ENCODE measurements at regions not wholly inside any gene's neighbourhood (a gene's known extent, or its start where the extent isn't known, plus 50 kb on each side); places are given as distances from the start of the nearest gene placed in this dataset.
"Not testable (repeated sequence)": the region's sequence is repeated elsewhere in the genome, so short reads cannot be mapped to it uniquely, and the experiment has no call there.

DNA sequence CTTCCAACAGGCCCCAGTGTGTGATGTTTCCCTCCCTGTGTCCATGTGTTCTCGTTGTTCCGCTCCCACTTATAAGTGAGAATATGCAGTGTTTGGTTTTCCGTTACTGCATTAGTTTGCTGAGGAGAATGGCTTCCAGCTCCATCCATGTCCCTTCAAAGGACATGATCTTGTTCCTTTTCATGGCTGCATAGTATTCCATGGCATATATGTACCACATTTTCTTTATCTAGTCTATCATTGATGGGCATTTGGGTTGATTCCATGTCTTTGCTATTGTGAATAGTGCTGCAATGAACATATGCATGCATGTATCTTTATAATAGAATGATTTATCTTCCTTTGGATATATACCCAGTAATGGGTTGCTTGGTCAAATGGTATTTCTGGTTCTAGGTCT lies 109.5 kb upstream of the PELI2 start:
- TF ChIP-seq, protein P1, sequence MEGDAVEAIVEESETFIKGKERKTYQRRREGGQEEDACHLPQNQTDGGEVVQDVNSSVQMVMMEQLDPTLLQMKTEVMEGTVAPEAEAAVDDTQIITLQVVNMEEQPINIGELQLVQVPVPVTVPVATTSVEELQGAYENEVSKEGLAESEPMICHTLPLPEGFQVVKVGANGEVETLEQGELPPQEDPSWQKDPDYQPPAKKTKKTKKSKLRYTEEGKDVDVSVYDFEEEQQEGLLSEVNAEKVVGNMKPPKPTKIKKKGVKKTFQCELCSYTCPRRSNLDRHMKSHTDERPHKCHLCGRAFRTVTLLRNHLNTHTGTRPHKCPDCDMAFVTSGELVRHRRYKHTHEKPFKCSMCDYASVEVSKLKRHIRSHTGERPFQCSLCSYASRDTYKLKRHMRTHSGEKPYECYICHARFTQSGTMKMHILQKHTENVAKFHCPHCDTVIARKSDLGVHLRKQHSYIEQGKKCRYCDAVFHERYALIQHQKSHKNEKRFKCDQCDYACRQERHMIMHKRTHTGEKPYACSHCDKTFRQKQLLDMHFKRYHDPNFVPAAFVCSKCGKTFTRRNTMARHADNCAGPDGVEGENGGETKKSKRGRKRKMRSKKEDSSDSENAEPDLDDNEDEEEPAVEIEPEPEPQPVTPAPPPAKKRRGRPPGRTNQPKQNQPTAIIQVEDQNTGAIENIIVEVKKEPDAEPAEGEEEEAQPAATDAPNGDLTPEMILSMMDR (IDR thresholded peaks at IDR 0.05), result not testable (repeated sequence)
- not testable (repeated sequence) for TF ChIP-seq POLR2A (IDR thresholded peaks at IDR 0.05)
